Activated CD4-positive, alpha-beta T cell treated with anti-CD3 and anti-CD28 coated beads, Interleukin-10, Interleukin-2, amounts not matched to agents 100 ng/mL and 50 ng/mL, durations not matched to agents 16 hours and 8 hours (primary cell): ENCODE measurements at regions not wholly inside any gene's neighbourhood (a gene's known extent, or its start where the extent isn't known, plus 50 kb on each side); places are given as distances from the start of the nearest gene placed in this dataset.
"Not testable (repeated sequence)": the region's sequence is repeated elsewhere in the genome, so short reads cannot be mapped to it uniquely, and the experiment has no call there.

Experiments used
- DNase-seq: peaks from one replicate; pipeline ENCODE4 v3.0.0-alpha.2; 2020

GRCh38 chrX:28472926-28473325 lies 114.3 kb upstream of the IL1RAPL1 start:
- DNase-seq = no peak

- DNase-seq = peak; percentile 48
Observed at GRCh38 chrX:28487818-28488217, 99.4 kb upstream of the IL1RAPL1 start.

DNA sequence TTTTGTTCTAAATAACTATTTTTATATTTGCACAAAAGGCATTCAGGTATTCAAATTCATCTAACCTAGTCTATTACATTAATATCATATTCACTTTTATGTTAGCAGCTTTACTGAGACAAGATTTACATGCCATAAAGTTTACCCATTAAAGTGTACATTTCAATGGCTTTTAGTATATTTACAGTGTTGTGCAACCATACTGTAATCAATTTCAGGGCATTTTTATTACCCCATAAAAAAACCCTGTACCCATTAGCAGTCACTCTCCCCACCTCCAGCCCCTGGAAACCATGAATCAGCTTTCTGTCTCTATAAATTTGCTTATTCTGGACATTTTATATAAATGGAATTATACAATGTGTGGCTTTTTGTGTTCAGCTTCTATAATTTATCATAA lies 95.9 kb upstream of the IL1RAPL1 start:
- no peak for DNase-seq

DNA sequence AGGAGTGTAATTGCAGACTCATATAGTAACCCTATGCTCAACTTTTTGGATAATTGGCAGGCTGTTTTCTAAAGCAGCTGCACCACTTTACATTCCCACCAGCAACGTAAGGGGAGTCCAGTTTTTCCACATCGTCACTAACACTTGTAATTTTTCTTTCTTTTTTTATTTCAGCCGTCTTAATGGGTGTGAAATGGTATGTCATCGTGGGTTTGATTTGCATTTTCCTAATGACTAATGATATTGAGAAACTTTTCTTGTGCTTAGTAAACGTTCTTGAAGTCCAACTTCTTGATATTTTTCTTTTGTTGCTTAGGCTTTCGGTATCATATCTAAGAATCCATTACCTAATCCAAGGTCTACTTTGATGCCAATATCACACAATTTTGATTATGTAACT lies 95.3 kb upstream of the IL1RAPL1 start:
- DNase-seq = no peak

DNA sequence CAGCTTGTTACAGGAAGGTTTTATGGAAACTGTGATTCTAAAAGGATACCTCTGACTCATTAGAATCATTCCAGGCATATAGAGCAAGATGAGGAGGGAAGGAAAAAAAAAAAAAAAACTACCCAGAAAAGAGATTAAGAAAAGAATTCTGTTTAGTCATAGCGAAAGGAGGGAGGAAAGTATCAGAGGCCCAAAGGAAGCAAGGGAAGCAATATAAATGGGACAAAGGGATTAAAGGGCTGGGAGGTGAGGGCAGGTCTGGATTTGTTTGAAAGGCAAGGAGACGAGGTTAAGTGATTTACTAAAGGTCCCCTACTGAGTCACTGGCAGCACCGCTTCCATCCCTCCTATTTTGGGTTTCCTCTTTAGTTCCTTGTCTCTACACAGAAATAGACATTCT lies 88.6 kb upstream of the IL1RAPL1 start:
- DNase-seq = no peak

DNA sequence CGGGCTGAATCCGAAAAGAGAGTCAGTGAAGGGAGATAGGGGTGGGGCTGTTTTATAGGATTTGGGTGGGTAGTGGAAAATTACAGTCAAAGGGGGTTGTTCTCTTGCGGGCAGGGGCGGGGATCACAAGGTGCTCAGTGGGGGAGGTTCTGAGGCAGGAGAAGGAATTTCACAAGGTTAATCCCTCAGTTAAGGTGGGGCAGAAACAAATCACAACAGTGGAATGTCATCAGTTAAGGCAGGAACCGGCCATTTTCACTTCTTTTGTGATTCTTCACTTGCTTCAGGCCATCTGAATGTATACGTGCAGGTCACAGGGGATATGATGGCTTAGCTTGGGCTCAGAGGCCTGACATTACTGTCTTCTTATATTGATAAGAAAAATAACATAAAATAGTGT lies 84.6 kb upstream of the IL1RAPL1 start:
- DNase-seq = not testable (repeated sequence)

DNA sequence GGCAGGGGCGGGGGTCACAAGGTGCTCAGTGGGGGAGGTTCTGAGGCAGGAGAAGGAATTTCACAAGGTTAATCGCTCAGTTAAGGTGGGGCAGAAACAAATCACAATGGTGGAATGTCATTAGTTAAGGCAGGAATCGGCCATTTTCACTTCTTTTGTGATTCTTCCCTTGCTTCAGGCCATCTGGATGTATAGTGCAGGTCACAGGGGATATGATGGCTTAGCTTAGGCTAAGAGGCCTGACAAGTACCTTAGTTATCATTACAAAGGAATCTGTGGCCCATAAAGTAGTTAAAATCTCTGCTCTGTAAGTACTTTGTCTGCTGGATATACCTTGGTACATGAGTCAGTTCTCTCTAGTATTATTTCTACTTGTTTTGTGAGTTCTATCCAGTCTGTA lies 79.6 kb upstream of the IL1RAPL1 start:
- not testable (repeated sequence) for DNase-seq

GRCh38 chrX:28520786-28521185 lies 66.5 kb upstream of the IL1RAPL1 start:
- DNase-seq = no peak

GRCh38 chrX:28528354-28528753 lies 58.9 kb upstream of the IL1RAPL1 start:
- DNase-seq = not testable (repeated sequence)
